ENCODE measurements at regions not wholly inside any gene's neighbourhood (a gene's known extent, or its start where the extent isn't known, plus 50 kb on each side); places are given as distances from the start of the nearest gene placed in this dataset.

DNA sequence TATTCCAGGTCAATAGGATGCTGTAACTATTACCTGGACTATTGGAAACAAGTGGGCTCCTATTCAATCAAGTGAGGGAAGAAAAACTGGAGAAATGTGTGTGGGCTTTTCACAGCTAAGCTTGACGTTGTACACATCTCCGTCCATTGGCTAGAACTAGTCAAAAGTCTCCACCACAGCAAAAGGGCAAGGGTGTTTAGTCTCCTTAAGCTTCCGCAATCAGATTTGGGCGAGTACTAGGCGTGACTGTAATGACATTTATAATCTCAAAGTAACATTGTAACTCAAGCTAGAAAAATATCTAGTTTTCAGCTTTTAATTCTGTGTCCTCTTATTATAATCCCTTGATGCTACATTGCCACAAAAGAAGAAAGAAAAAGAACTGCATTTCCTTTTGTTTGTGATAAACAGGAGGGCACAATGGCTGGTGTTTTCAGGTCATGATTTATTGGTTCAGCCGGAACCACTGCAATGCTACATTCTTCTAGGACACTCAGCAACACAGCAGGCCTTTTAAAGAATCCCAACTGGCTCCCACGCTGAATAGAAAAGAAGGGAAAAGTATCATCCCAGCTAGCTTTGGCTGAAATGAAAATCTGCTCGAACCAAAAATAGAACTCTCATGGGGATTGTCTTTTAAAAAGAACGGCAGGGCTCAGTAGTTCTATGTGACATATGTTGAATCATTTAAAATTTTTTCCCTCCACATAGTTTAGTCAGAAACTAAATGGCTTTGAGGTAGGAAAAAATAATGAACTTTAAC, 387.7 kb downstream of the BTBD3 start:
- Histone ChIP-seq H3K9ac (ENCODE audit: low read length) (no peak overlapping the region), H3K27me3 (replicated peaks in 1 of 4; ENCODE audit: control extremely low read depth in 1 of 4, control insufficient read depth in 3 of 4, insufficient read depth in 4 of 4, low read length in 3 of 4) (no peaks in the 10 kb centered on the region), H4K20me1 (ENCODE audit: control insufficient read depth, insufficient read depth, low read length, poor library complexity, severe bottlenecking) (no peaks in the 10 kb centered on the region), H3K36me3 (replicated peaks in 1 of 2; ENCODE audit: control extremely low read depth in 1 of 2, control insufficient read depth in 1 of 2, extremely low read depth in 1 of 2, insufficient read depth in 2 of 2, low read length in 1 of 2) (no peaks in the 10 kb centered on the region), H3K79me2 (ENCODE audit: control insufficient read depth, insufficient read depth, low read length) (no peaks in the 10 kb centered on the region), H3K4me3 (ENCODE audit: control extremely low read depth in 1 of 5, extremely low read depth in 1 of 5, insufficient read depth in 1 of 5, low read depth in 2 of 5, low read length in 4 of 5) (no peak overlapping the region), H3K4me1 (ENCODE audit: control insufficient read depth in 2 of 2, insufficient read depth in 2 of 2, low read length in 2 of 2) (no peaks in the 10 kb centered on the region), H3K27ac (ENCODE audit: low read length in 2 of 2) (no peak overlapping the region), H3K9me3 (ENCODE audit: control extremely low read depth in 1 of 3, control insufficient read depth in 2 of 3, insufficient read depth in 1 of 3, low read length in 2 of 3) (peaks cover 0 to 7% (median 1%) of the 10 kb centered on the region in 3 donors), H3K4me2 (replicated peaks; ENCODE audit: low read depth, low read length, poor library complexity, severe bottlenecking) (no peak overlapping the region), H2AFZ (ENCODE audit: insufficient read depth, low read depth, low read length, poor library complexity, severe bottlenecking) (no peak overlapping the region)
- TF ChIP-seq EZH2 (IDR thresholded peaks at IDR 0.05; ENCODE audit: borderline replicate concordance, insufficient read depth, low read depth, low read length, poor library complexity, severe bottlenecking) (no peak), CTCF (IDR thresholded peaks at IDR 0.05) (no peak)
- Mint-ChIP-seq H3K27me3 (no peaks in the 10 kb centered on the region), H3K4me1 (no peaks in the 10 kb centered on the region), H3K9me3 (ENCODE audit: insufficient read depth) (peaks cover 4% of the 10 kb centered on the region), H3K27ac (no peak overlapping the region), H3K4me3 (no peak overlapping the region)
- ATAC-seq (ENCODE audit: low read depth) (no peak), DNase-seq (no peak)
- 29% methylated on average over 1 of the region's 9 CpGs for WGBS (ENCODE audit: insufficient coverage)
- intact Hi-C loops (cut with micrococcal nuclease) = no loop called here
- POLR2A ChIA-PET = no interaction called here
- CTCF ChIA-PET = no interaction called here

- intact Hi-C loops (cut with micrococcal nuclease) = no loop called here
- Histone ChIP-seq H2AFZ (ENCODE audit: insufficient read depth, low read depth, low read length, poor library complexity, severe bottlenecking) (no peak overlapping the region), H3K4me3 (ENCODE audit: control extremely low read depth in 1 of 5, extremely low read depth in 1 of 5, insufficient read depth in 1 of 5, low read depth in 2 of 5, low read length in 4 of 5) (no peak overlapping the region), H3K9ac (ENCODE audit: low read length) (no peak overlapping the region), H3K9me3 (ENCODE audit: control extremely low read depth in 1 of 3, control insufficient read depth in 2 of 3, insufficient read depth in 1 of 3, low read length in 2 of 3) (peaks cover 0 to 7% (median 0%) of the 10 kb centered on the region in 3 donors), H3K79me2 (ENCODE audit: control insufficient read depth, insufficient read depth, low read length) (no peaks in the 10 kb centered on the region), H3K36me3 (replicated peaks in 1 of 2; ENCODE audit: control extremely low read depth in 1 of 2, control insufficient read depth in 1 of 2, extremely low read depth in 1 of 2, insufficient read depth in 2 of 2, low read length in 1 of 2) (no peaks in the 10 kb centered on the region), H3K27ac (ENCODE audit: low read length in 2 of 2) (no peak overlapping the region), H4K20me1 (ENCODE audit: control insufficient read depth, insufficient read depth, low read length, poor library complexity, severe bottlenecking) (no peaks in the 10 kb centered on the region), H3K4me2 (replicated peaks; ENCODE audit: low read depth, low read length, poor library complexity, severe bottlenecking) (no peak overlapping the region), H3K4me1 (ENCODE audit: control insufficient read depth in 2 of 2, insufficient read depth in 2 of 2, low read length in 2 of 2) (no peaks in the 10 kb centered on the region), H3K27me3 (replicated peaks in 1 of 4; ENCODE audit: control extremely low read depth in 1 of 4, control insufficient read depth in 3 of 4, insufficient read depth in 4 of 4, low read length in 3 of 4) (no peaks in the 10 kb centered on the region)
- DNase-seq (no peak), ATAC-seq (ENCODE audit: low read depth) (no peak)
- no peaks in the 10 kb centered on the region for H3K27me3 Mint-ChIP-seq
- CTCF ChIA-PET = no interaction called here
- H3K27ac Mint-ChIP-seq = no peak overlapping the region
- peaks cover 4% of the 10 kb centered on the region for H3K9me3 Mint-ChIP-seq (ENCODE audit: insufficient read depth)
- 67% methylated on average over 1 of the region's 2 CpGs for WGBS (ENCODE audit: insufficient coverage)
- no peak for TF ChIP-seq EZH2 (IDR thresholded peaks at IDR 0.05; ENCODE audit: borderline replicate concordance, insufficient read depth, low read depth, low read length, poor library complexity, severe bottlenecking)
- no peak for TF ChIP-seq CTCF (IDR thresholded peaks at IDR 0.05)
- H3K4me3 Mint-ChIP-seq = no peak overlapping the region
- no peaks in the 10 kb centered on the region for H3K4me1 Mint-ChIP-seq
- POLR2A ChIA-PET = no interaction called here
Measured at GRCh38 chr20:12306107-12306506, 388.4 kb downstream of the BTBD3 start.

Data from B cell (primary cell).